GM19328 (cell line): ENCODE measurements at regions not wholly inside any gene's neighbourhood (a gene's known extent, or its start where the extent isn't known, plus 50 kb on each side); places are given as distances from the start of the nearest gene placed in this dataset.
"Not testable (repeated sequence)": the region's sequence is repeated elsewhere in the genome, so short reads cannot be mapped to it uniquely, and the experiment has no call there.

Experiments
- ATAC-seq: cut with Tn5 transposase; IDR thresholded peaks from one replicate; pipeline ENCODE4 v1.9.1; 2021; ENCODE audit warnings: mild to moderate bottlenecking, moderate library complexity; ENCODE audit not compliant: unreplicated experiment

GRCh38 chr14:28820677-28821076 is 54.1 kb downstream of the FOXG1 start:
- ATAC-seq: no peak

DNA sequence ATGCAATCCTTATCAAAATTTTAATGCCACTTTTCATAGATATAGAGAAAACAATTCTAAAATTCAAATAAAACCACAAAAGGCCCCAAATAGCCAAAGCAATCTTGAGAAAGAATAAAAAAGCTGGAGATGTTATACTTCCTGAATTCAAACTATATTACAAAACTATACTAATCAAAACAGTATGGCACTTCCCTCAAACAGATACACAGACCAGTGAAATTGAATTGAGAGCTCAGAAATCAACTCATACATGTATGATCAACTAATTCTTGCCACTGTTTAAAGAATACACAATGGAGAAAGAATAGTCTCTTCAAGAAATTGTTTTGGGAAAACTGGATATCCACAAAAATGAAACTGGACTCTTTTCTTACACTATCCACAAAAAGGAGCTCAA is 55.4 kb downstream of the FOXG1 start:
- no peak for ATAC-seq

DNA sequence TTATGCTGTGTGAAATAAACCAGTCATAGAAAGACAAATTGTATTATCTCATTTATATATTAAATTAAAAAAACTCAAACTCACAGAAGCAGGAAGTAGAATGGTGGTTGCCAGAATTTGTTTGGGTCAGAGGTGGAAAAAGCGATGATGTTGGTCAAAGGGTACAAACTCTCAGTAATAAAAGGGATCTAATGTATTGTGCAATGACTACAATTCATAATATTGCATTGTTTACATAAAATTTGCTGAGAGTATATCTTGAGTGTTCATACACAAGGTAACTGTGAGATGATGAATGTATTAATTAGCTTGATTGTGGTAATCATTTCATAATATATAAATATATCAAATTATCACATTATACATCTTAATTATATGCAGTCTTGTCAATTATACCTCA is 56.7 kb downstream of the FOXG1 start:
- no peak for ATAC-seq

DNA sequence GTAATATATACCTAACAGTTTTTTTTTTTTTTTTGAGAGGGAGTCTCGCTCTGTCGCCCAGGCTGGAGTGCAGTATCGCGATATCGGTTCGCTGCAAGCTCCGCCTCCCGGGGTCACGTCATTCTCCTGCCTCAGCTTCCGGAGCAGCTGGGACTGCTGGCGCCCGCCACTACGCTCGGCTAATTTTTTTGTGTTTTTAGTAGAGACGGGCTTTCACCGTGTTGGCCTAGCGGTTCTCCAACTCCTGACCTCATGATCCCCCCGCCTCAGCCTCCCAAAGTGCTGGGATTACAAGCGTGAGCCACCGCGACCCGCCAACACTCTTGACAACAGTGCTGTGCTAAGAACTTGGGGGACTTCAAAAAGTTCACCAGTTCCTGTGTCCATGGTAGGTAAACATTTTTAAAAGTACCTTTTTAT is 63.5 kb downstream of the FOXG1 start:
- ATAC-seq: no peak

DNA sequence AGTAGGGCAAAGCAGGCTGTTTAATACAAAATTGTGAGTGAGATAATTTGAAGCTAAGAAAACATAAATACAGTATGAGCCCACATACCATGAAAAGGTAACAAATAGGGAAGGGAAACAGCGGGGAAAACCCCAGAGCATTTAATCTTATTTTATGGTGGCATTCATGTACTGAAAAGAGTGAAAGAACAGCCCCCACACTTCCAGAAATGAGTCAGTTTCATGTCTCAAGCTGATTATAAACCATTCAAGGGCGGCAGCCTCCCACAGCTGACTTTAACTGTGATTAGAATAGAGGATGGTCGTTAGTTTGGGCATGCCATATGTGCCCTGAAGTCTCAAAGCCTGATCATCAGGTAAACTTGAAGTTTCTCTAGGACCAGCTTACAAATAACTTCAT is 64.5 kb downstream of the FOXG1 start:
- peak; percentile 93 for ATAC-seq

GRCh38 chr14:28842569-28842968 is 76.0 kb downstream of the FOXG1 start:
- ATAC-seq: not testable (repeated sequence)

GRCh38 chr14:28867571-28867970 is 101.0 kb downstream of the FOXG1 start:
- no peak for ATAC-seq

DNA sequence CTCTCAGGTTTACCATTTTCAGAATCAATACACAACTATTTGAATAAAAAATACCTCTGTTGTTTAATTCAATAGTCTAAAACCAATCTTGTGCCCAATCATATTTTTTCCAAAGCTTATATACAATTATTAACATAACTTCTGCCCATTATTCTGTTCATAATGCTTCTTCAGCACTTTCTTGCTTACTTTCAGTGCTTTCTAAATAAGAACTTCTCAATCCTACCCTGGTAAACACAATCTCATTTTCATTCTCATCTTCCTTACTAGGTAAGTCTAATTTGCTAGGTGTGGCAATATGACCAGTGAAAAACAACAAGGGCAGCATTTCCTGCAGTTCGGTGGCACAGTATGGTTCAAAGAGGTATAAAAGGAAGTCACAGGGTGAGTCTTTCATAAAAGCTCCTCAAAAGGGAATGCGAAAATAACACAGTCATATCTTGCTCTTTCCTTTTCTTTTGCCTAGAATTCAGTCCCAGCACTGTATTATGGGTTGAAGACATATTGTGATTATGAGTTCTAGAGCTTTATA is 103.5 kb downstream of the FOXG1 start:
- ATAC-seq: no peak

DNA sequence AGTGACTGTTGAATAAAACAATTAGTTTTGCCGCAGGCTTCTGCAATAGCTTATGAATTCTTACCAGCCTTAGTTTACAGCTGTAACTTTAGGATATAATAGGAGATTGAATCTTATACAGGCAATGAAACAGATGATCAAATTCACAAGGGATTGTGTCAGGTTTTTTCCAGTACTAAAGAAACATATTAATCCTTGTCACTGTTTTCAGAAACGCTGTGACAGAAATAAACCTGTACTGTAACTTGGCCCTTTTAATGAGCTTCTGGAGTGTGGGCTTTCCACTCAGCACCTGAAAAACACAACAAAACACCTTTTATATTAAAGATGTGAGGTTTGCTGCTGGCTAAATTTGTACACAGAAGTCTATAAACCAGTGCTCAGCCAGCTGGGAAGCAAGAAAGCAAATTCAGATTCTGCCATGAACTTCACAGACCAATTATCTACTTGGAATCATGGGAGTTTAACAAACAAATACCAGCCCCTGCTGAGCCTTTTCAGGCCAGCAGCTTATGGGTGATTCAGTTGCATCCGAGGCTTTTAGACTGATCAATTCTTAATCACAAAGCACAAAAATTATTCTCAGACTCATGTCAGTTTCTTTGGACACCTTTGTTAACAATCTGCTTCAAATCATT is 109.5 kb downstream of the FOXG1 start:
- no peak for ATAC-seq

- ATAC-seq: no peak
Observed at GRCh38 chr14:28876572-28876945, 110.0 kb downstream of the FOXG1 start.

DNA sequence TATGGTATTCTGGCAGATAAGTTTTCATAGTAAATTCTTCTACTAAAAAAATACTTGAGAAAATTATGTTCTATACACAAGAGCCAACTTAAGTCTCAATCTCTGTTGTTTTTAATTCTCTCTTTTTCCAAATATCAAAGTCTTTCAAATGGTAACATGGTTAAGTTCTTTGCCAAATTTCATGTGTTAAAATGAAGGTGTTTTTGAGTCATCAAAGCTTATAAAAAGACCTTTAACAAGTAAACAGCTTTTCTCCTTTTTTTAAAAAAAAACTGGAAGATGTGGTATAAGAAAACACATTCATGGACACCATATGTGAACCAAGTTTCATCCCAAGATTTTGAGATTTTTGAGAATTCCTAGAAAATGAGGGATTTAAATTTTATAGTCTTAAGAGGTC is 111.3 kb downstream of the FOXG1 start:
- no peak for ATAC-seq

- ATAC-seq: no peak
Observed at GRCh38 chr14:28879573-28879996, 113.0 kb downstream of the FOXG1 start.

GRCh38 chr14:28886940-28887339 is 120.4 kb downstream of the FOXG1 start:
- no peak for ATAC-seq

- no peak for ATAC-seq
Observed at GRCh38 chr14:28895389-28895788, 128.8 kb downstream of the FOXG1 start.

GRCh38 chr14:28896337-28896736 is 129.8 kb downstream of the FOXG1 start:
- ATAC-seq: no peak

- ATAC-seq: no peak
Observed at GRCh38 chr14:28901631-28902030, 135.0 kb downstream of the FOXG1 start.

- ATAC-seq: no peak
Observed at GRCh38 chr14:28902930-28903329, 136.3 kb downstream of the FOXG1 start.

GRCh38 chr14:28911521-28911920 is 144.9 kb downstream of the FOXG1 start:
- ATAC-seq: no peak

GRCh38 chr14:28913056-28913455 is 146.5 kb downstream of the FOXG1 start:
- ATAC-seq: no peak

GRCh38 chr14:28926122-28926521 is 159.5 kb downstream of the FOXG1 start:
- no peak for ATAC-seq

- ATAC-seq: no peak
Observed at GRCh38 chr14:28931999-28932398, 165.4 kb downstream of the FOXG1 start.

DNA sequence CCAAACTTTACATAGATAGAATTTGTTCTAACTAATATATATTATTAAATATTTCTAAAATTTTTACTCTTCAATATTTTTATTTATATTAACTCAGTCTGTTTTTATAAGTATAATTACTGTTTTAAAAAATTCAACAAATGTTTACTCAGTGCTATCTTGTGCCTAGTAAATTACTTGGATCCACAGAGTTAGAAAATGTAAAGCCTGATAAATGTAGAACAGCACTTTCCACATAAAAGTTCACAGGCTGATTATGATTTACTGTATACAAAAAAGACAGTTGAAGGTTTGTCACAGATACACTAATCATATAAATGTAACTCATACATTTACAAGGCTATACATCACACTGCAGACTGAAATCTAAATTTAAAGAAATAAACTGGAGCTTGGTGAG is 170.0 kb downstream of the FOXG1 start:
- no peak for ATAC-seq

GRCh38 chr14:28941758-28942157 is 175.2 kb downstream of the FOXG1 start:
- no peak for ATAC-seq
